ENCODE measurements at regions not wholly inside any gene's neighbourhood (a gene's known extent, or its start where the extent isn't known, plus 50 kb on each side); places are given as distances from the start of the nearest gene placed in this dataset.

DNA sequence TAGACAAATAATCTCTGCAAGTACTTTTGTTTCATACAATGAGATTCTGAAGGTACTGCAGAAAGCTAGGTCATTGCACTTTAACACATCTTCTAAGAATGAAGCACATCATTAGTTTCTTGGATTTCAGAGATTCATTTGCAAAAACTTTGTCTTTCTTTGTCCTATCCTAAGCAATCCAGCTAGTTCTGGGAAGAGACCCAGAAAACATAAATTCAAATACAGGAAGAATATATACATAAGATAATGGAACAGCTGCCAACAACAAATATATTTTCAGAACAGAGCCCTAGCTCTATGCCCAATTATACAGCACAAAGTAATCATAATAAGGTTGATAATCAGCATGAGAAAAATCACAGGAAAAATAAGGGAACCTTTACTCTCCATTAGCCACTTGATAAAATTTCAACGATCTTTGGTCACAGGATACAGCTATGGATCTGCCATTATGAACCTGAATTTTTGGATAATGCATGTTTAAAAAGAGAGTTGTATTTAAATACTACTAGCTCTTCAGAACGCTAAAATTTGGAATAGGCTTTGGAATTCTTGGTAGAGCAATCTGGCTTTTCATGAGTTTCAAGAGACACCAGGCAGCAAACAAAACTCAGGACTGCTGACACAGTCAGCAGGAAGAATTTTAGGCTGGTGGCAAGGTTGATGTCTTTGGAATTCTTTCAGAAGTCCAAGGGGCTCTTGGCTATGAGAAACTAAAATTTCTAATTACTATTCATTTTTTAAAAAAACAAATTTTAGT is 250.4 kb upstream of the SMIM21 start:
- TF ChIP-seq, protein P1, sequence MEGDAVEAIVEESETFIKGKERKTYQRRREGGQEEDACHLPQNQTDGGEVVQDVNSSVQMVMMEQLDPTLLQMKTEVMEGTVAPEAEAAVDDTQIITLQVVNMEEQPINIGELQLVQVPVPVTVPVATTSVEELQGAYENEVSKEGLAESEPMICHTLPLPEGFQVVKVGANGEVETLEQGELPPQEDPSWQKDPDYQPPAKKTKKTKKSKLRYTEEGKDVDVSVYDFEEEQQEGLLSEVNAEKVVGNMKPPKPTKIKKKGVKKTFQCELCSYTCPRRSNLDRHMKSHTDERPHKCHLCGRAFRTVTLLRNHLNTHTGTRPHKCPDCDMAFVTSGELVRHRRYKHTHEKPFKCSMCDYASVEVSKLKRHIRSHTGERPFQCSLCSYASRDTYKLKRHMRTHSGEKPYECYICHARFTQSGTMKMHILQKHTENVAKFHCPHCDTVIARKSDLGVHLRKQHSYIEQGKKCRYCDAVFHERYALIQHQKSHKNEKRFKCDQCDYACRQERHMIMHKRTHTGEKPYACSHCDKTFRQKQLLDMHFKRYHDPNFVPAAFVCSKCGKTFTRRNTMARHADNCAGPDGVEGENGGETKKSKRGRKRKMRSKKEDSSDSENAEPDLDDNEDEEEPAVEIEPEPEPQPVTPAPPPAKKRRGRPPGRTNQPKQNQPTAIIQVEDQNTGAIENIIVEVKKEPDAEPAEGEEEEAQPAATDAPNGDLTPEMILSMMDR (IDR thresholded peaks at IDR 0.05): no peak
- H3K36me3 Mint-ChIP-seq (ENCODE audit: low read depth): no peaks in the 10 kb centered on the region
- no peaks in the 10 kb centered on the region for H3K9me3 ChIP-seq (ENCODE audit: control insufficient read depth in 1 of 2, insufficient read depth in 1 of 2, low read length in 2 of 2)
- H3K4me1 Mint-ChIP-seq (ENCODE audit: low read depth): no peaks in the 10 kb centered on the region
- DNase-seq (no peak), ATAC-seq (ENCODE audit: poor library complexity) (no peak)
- no peak overlapping the region for H3K4me3 Mint-ChIP-seq
- H3K36me3 ChIP-seq (ENCODE audit: insufficient read depth, low read length): no peaks in the 10 kb centered on the region
- H3K4me3 ChIP-seq (ENCODE audit: low read length): no peak overlapping the region
- H3K27ac Mint-ChIP-seq: no peak overlapping the region
- peaks cover 16% of the 10 kb centered on the region for H3K27me3 Mint-ChIP-seq
- intact Hi-C loops (cut with DNase I, micrococcal nuclease): no loop called here
- no peak overlapping the region for H3K27ac ChIP-seq (ENCODE audit: low read depth in 1 of 2, low read length in 2 of 2)
- ChIA-PET POLR2A (no interaction called here), CTCF (no interaction called here)
- H3K27me3 ChIP-seq (ENCODE audit: control insufficient read depth in 1 of 2, insufficient read depth in 2 of 2, low read length in 2 of 2): no peaks in the 10 kb centered on the region
- no peaks in the 10 kb centered on the region for H3K9me3 Mint-ChIP-seq
- no peaks in the 10 kb centered on the region for H3K4me1 ChIP-seq (ENCODE audit: insufficient read depth, low read length)

DNA sequence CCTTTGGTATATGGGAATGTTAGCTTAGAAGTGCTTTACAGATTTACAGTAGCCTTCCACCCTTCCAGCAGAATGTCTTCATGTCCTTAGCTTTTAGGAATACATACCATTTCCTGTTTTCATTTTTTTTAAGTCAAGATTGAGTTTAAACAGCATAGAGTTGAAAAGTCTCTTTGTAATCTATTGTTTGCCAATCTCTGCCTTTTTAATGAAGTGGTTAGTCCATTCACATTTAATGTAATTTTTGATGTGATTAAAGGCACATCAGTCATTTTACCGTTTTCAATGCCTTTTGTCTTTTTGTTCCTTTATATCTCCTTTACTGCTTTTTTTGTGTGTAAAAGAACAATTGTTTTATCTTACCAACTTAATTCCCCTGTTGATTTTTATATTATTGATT is 233.4 kb upstream of the SMIM21 start:
- no peak overlapping the region for H3K4me3 Mint-ChIP-seq
- no peak overlapping the region for H3K27ac Mint-ChIP-seq
- no peaks in the 10 kb centered on the region for H3K4me1 ChIP-seq (ENCODE audit: insufficient read depth, low read length)
- ATAC-seq (ENCODE audit: poor library complexity): no peak
- no peak overlapping the region for H3K27ac ChIP-seq (ENCODE audit: low read depth in 1 of 2, low read length in 2 of 2)
- POLR2A ChIA-PET: no interaction called here
- TF ChIP-seq, protein P1 (IDR thresholded peaks at IDR 0.05): no peak
- H3K9me3 Mint-ChIP-seq: peaks cover 12% of the 10 kb centered on the region
- no peak for DNase-seq
- H3K9me3 ChIP-seq (ENCODE audit: control insufficient read depth in 1 of 2, insufficient read depth in 1 of 2, low read length in 2 of 2): peaks cover 0 to 3% of the 10 kb centered on the region in 2 experiments
- H3K4me3 ChIP-seq (ENCODE audit: low read length): no peak overlapping the region
- no peaks in the 10 kb centered on the region for H3K4me1 Mint-ChIP-seq (ENCODE audit: low read depth)
- CTCF ChIA-PET: no interaction called here
- no peaks in the 10 kb centered on the region for H3K36me3 Mint-ChIP-seq (ENCODE audit: low read depth)
- H3K27me3 Mint-ChIP-seq: peaks cover 10% of the 10 kb centered on the region
- no peaks in the 10 kb centered on the region for H3K27me3 ChIP-seq (ENCODE audit: control insufficient read depth in 1 of 2, insufficient read depth in 2 of 2, low read length in 2 of 2)
- H3K36me3 ChIP-seq (ENCODE audit: insufficient read depth, low read length): no peaks in the 10 kb centered on the region
- intact Hi-C loops (cut with DNase I, micrococcal nuclease): no loop called here

DNA sequence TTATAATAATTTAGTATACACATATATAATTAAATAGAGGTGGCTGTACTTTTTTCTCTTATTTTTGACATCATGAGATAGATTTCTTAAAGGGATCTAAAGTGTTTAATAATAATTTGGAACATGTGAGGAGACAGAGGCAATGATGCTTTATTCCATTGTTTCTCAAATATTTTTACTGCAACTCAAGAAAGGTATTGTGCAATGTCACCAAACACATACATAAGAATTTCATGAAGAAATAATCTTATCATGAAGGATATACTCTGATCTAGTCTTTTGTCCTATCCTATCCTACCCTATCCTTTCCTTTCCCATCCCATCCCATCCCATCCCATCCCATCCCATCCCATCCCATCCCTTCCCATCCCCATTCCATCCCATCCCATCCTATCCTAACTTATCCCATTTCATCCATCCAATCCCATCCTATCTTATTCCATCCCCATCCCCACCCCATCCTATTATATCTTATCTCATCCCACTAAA is 232.1 kb upstream of the SMIM21 start:
- intact Hi-C loops (cut with DNase I, micrococcal nuclease): no loop called here
- ChIA-PET CTCF (no interaction called here), POLR2A (no interaction called here)
- H3K36me3 ChIP-seq (ENCODE audit: insufficient read depth, low read length): no peaks in the 10 kb centered on the region
- H3K4me1 ChIP-seq (ENCODE audit: insufficient read depth, low read length): no peaks in the 10 kb centered on the region
- peaks cover 0 to 3% of the 10 kb centered on the region in 2 experiments for H3K9me3 ChIP-seq (ENCODE audit: control insufficient read depth in 1 of 2, insufficient read depth in 1 of 2, low read length in 2 of 2)
- no peak for ATAC-seq (ENCODE audit: poor library complexity)
- H3K4me3 ChIP-seq (ENCODE audit: low read length): no peak overlapping the region
- H3K27me3 Mint-ChIP-seq: peaks cover 14% of the 10 kb centered on the region
- no peaks in the 10 kb centered on the region for H3K4me1 Mint-ChIP-seq (ENCODE audit: low read depth)
- no peak overlapping the region for H3K27ac Mint-ChIP-seq
- DNase-seq: no peak
- no peak overlapping the region for H3K27ac ChIP-seq (ENCODE audit: low read depth in 1 of 2, low read length in 2 of 2)
- no peak overlapping the region for H3K4me3 Mint-ChIP-seq
- TF ChIP-seq, protein P1 (IDR thresholded peaks at IDR 0.05): no peak
- H3K36me3 Mint-ChIP-seq (ENCODE audit: low read depth): no peaks in the 10 kb centered on the region
- H3K27me3 ChIP-seq (ENCODE audit: control insufficient read depth in 1 of 2, insufficient read depth in 2 of 2, low read length in 2 of 2): no peaks in the 10 kb centered on the region
- peaks cover 12% of the 10 kb centered on the region for H3K9me3 Mint-ChIP-seq
